ENCODE measurements at regions not wholly inside any gene's neighbourhood (a gene's known extent, or its start where the extent isn't known, plus 50 kb on each side); places are given as distances from the start of the nearest gene placed in this dataset.

DNA sequence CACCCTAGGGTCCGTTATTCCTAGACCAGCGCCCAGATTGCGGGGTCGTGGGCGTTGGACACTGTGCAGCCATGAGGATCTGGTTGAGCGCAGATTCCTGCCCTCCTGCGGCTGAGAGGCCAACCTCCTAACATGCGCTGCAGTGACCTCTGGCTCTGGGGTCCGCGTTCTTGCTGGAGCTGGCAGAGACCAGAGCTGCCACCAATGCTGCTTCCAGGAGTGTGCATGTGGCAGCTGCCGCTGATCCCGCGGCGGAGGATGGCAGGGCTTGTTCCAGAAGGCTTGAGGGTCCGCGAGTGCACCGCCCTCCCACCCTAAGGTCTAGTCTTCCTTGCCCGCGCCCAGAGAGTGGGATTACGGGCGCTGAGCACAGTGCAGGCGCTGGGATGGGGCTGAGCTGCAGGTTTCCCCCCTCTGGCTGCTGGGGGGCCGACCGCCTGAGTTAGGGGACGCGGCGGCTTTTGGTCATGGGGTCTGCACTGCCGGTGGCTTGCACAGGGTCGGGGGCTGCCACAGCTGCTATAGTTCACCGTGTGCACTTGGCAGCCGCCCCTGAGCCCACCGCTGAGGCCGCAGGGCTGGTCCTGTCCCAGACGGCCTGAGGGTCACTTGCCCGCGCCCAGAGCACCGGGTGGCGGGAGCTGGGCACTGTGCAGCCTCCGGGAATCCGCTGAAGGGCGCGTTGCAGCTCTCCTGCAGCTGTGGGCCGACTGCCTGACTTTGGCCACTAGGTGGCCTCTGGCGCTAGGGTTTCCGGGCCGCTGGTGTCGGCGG lies 145.9 kb downstream of the CCDC74A start:
- TF ChIP-seq CEBPB (IDR thresholded peaks at IDR 0.05; ENCODE audit: low read depth, low read length) (no peak), GTF2F1 (IDR thresholded peaks at IDR 0.05; ENCODE audit: borderline replicate concordance, low read depth, low read length) (no peak), ASH2L (IDR thresholded peaks at IDR 0.05; ENCODE audit: low read length) (no peak), RNF2 (IDR thresholded peaks at IDR 0.05; ENCODE audit: borderline replicate concordance, low read depth, low read length, missing control alignments, poor library complexity, severe bottlenecking) (no peak), POLR2A (IDR thresholded peaks at IDR 0.05; ENCODE audit: control extremely low read depth in 1 of 2, low read depth in 2 of 2, low read length in 2 of 2) (no peak), GABPA (IDR thresholded peaks at IDR 0.05; ENCODE audit: borderline replicate concordance, insufficient read depth, low read length) (no peak), EZH2 (IDR thresholded peaks at IDR 0.05; ENCODE audit: low read depth, low read length, severe bottlenecking) (peak; percentile 38), EGR1 (IDR thresholded peaks at IDR 0.05; ENCODE audit: borderline replicate concordance, low read depth, low read length) (no peak), TCF12 (IDR thresholded peaks at IDR 0.05; ENCODE audit: low read depth, low read length) (no peak), HDAC2 (IDR thresholded peaks at IDR 0.05; ENCODE audit: borderline replicate concordance in 1 of 2, low read depth in 2 of 2, low read length in 2 of 2) (no peak), POLR2AphosphoS5 (IDR thresholded peaks at IDR 0.05; ENCODE audit: low read depth, low read length) (no peak)
- TF ChIP-seq, protein P1, sequence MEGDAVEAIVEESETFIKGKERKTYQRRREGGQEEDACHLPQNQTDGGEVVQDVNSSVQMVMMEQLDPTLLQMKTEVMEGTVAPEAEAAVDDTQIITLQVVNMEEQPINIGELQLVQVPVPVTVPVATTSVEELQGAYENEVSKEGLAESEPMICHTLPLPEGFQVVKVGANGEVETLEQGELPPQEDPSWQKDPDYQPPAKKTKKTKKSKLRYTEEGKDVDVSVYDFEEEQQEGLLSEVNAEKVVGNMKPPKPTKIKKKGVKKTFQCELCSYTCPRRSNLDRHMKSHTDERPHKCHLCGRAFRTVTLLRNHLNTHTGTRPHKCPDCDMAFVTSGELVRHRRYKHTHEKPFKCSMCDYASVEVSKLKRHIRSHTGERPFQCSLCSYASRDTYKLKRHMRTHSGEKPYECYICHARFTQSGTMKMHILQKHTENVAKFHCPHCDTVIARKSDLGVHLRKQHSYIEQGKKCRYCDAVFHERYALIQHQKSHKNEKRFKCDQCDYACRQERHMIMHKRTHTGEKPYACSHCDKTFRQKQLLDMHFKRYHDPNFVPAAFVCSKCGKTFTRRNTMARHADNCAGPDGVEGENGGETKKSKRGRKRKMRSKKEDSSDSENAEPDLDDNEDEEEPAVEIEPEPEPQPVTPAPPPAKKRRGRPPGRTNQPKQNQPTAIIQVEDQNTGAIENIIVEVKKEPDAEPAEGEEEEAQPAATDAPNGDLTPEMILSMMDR (IDR thresholded peaks at IDR 0.05; ENCODE audit: control extremely low read depth in 1 of 3, insufficient read depth in 1 of 3, low read depth in 1 of 3, low read length in 3 of 3) = peak; percentile 78 to 91 (median 86)
- TF ChIP-seq, protein P2, sequence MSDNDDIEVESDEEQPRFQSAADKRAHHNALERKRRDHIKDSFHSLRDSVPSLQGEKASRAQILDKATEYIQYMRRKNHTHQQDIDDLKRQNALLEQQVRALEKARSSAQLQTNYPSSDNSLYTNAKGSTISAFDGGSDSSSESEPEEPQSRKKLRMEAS (IDR thresholded peaks at IDR 0.05) = 0 out of 2 replicates have a peak, but pooled peaks have one; percentile 32
